ENCODE measurements at regions not wholly inside any gene's neighbourhood (a gene's known extent, or its start where the extent isn't known, plus 50 kb on each side); places are given as distances from the start of the nearest gene placed in this dataset.

DNA sequence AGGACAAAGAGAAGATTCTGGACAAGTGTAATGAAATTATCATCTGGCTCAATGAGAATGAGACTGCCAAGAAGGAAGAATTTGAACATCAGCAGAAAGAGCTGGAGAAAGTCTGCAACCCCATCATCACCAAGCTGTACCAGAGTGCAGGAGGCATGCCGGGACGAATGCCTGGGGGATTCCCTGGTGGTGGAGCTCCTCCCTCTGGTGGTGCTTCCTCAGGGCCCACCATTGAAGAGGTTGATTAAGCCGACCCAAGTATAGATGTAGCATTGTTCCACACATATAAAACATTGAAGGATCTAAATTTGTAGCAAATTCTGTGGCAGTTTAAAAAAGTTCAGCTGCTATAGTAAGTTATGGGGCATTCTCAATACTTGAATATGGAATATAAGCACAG is 174.3 kb upstream of the CCND2 start:
- TF ChIP-seq, protein P1, sequence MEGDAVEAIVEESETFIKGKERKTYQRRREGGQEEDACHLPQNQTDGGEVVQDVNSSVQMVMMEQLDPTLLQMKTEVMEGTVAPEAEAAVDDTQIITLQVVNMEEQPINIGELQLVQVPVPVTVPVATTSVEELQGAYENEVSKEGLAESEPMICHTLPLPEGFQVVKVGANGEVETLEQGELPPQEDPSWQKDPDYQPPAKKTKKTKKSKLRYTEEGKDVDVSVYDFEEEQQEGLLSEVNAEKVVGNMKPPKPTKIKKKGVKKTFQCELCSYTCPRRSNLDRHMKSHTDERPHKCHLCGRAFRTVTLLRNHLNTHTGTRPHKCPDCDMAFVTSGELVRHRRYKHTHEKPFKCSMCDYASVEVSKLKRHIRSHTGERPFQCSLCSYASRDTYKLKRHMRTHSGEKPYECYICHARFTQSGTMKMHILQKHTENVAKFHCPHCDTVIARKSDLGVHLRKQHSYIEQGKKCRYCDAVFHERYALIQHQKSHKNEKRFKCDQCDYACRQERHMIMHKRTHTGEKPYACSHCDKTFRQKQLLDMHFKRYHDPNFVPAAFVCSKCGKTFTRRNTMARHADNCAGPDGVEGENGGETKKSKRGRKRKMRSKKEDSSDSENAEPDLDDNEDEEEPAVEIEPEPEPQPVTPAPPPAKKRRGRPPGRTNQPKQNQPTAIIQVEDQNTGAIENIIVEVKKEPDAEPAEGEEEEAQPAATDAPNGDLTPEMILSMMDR (conservative IDR thresholded peaks at IDR 0.05; ENCODE audit: low read depth in 2 of 2), result peak; percentile 56 to 75
- TF ChIP-seq POLR2AphosphoS5 (IDR thresholded peaks at IDR 0.05; ENCODE audit: low read depth) (no peak), ZNF462 (CRISPR knock-in tag; IDR thresholded peaks at IDR 0.05) (no peak)
- TF ChIP-seq, protein P2, sequence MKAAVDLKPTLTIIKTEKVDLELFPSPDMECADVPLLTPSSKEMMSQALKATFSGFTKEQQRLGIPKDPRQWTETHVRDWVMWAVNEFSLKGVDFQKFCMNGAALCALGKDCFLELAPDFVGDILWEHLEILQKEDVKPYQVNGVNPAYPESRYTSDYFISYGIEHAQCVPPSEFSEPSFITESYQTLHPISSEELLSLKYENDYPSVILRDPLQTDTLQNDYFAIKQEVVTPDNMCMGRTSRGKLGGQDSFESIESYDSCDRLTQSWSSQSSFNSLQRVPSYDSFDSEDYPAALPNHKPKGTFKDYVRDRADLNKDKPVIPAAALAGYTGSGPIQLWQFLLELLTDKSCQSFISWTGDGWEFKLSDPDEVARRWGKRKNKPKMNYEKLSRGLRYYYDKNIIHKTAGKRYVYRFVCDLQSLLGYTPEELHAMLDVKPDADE (IDR thresholded peaks at IDR 0.05), result no peak

Measured in GM23338 (cell line).